CD8-positive, alpha-beta memory T cell (primary cell): ENCODE measurements at regions not wholly inside any gene's neighbourhood (a gene's known extent, or its start where the extent isn't known, plus 50 kb on each side); places are given as distances from the start of the nearest gene placed in this dataset.

ENCODE experiments used
- CTCF ChIA-PET: fragments of 350-600 bp; sonication (Branson Sonifier 250); formaldehyde crosslinking; loops from one replicate; lab custom pipeline; 2021; ENCODE audit warnings: antibody characterized with exemption; lab: Charles Lee
- POLR2A ChIA-PET: fragments of 350-600 bp; sonication (Branson Sonifier 250); formaldehyde crosslinking; loops from one replicate; lab custom pipeline; 2021; ENCODE audit warnings: antibody characterized with exemption; lab: Charles Lee
- DNase-seq, 5 donors: peaks; one replicate each; pipeline versions ENCODE4 v3.0.0 to v3.0.0-alpha.2; 2020 to 2022; ENCODE audit warnings: mixed read lengths in 1 of 5
- H3K27ac ChIP-seq: one replicate; pipeline ENCODE4 v1.7.0; 2013; ENCODE audit warnings: low read depth, mild to moderate bottlenecking, low read length, moderate library complexity
- H3K27me3 ChIP-seq: 2 replicates; pipeline ENCODE4 v1.7.0; 2013; ENCODE audit warnings: low read length, mild to moderate bottlenecking; ENCODE audit not compliant: insufficient read depth, poor library complexity, severe bottlenecking
- H3K36me3 ChIP-seq: 2 replicates; pipeline ENCODE4 v1.7.0; 2013; ENCODE audit warnings: mild to moderate bottlenecking, low read length, moderate library complexity; ENCODE audit not compliant: insufficient read depth
- H3K4me1 ChIP-seq: 2 replicates; pipeline ENCODE4 v1.7.0; 2013; ENCODE audit warnings: mild to moderate bottlenecking, low read length, moderate library complexity; ENCODE audit not compliant: insufficient read depth
- H3K4me3 ChIP-seq: 2 replicates; pipeline ENCODE4 v1.7.0; 2013; ENCODE audit warnings: mild to moderate bottlenecking, low read length
- H3K9me3 ChIP-seq: 2 replicates; pipeline ENCODE4 v1.7.0; 2013; ENCODE audit warnings: mild to moderate bottlenecking, low read length
- H3K27ac Mint-ChIP-seq, 8 donors: one replicate each; pipeline ENCODE4 v1.8.0; 2020 to 2021; ENCODE audit warnings: mixed read lengths in 8 of 8, mild to moderate bottlenecking in 6 of 8, inconsistent platforms in 3 of 8, moderate library complexity in 3 of 8
- H3K27me3 Mint-ChIP-seq, 2 donors: one replicate each; pipeline ENCODE4 v1.8.0; 2020 to 2021; ENCODE audit warnings: mixed read lengths in 2 of 2, mild to moderate bottlenecking in 1 of 2, moderate library complexity in 1 of 2
- H3K36me3 Mint-ChIP-seq, 3 donors: one replicate each; pipeline ENCODE4 v1.8.0; 2020 to 2021; ENCODE audit warnings: mixed read lengths in 3 of 3, inconsistent platforms in 1 of 3, mild to moderate bottlenecking in 1 of 3
- H3K4me1 Mint-ChIP-seq, 3 donors: one replicate each; pipeline ENCODE4 v1.8.0; 2020 to 2021; ENCODE audit warnings: mixed read lengths in 3 of 3, inconsistent platforms in 1 of 3, mild to moderate bottlenecking in 1 of 3
- H3K4me3 Mint-ChIP-seq, 7 donors: one replicate each; pipeline ENCODE4 v1.8.0; 2020 to 2021; ENCODE audit warnings: mixed read lengths in 7 of 7, mild to moderate bottlenecking in 6 of 7, moderate library complexity in 4 of 7, inconsistent platforms in 2 of 7
- H3K9me3 Mint-ChIP-seq, 5 donors: one replicate each; pipeline ENCODE4 v1.8.0; 2020 to 2022; ENCODE audit warnings: mixed read lengths in 5 of 5, mild to moderate bottlenecking in 3 of 5, moderate library complexity in 2 of 5, inconsistent platforms in 1 of 5

DNA sequence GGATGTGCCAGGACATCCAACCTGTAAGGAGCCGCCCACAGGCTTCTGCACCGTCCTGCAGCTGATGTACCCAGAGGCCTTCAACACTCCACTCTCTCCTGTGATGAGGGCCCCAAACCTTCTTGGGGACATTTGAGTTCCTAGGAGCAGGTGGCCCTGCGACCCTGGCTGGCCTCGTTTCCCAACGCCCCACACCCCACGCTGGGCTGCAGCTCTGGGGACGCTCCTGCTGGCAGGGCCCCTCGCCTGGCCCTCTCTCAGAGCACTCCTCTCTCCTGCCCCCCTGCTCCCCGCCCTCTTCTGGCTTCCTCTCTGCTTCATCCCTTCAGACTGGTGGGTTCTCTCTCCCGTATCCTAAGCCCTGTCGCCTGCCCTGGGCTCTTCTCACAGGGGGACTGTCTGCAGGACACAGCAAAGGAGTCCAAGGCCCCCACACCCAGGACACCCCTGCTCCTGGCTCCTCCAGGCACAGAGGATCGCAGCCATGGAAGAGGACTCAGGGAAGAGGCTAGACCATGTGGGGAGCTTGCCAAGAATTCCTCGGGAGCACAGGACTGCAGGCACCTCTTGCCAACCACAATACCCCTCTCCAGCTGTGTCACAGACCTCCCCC, 541.4 kb downstream of the TCERG1L start:
- CTCF ChIA-PET: no interaction called here

DNA sequence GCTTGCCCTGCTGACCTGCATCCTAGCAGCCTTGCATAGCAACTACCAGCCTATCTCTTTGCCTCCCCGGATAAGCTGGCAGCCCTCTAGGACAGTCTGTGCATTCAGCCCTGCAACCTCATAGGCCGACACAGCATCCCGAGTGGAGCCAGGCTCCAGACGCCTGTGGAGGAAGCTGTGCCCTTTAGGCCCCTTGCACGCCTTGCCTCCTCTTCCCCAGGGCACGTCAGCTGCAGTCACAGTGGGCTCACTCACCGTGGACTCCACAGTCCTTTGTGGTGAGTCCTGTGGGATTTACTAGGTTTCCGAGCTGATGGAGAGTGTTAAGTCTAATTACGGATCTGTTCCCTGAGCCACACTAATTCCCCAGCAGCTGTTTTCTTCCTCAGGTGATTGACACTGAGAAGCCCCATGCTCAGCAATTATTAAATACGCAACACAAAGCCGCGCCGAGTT, 540.0 kb downstream of the TCERG1L start:
- H3K4me1 Mint-ChIP-seq: no peaks in the 10 kb centered on the region
- CTCF ChIA-PET: no interaction called here
- H3K27ac Mint-ChIP-seq: no peak overlapping the region
- peaks cover 0 to 4% (median 0%) of the 10 kb centered on the region in 3 donors for H3K36me3 Mint-ChIP-seq
- no peaks in the 10 kb centered on the region for H3K9me3 ChIP-seq
- H3K27me3 Mint-ChIP-seq: peaks cover 0 to 5% of the 10 kb centered on the region in 2 donors
- no peak overlapping the region for H3K27ac ChIP-seq
- no peak overlapping the region for H3K4me3 Mint-ChIP-seq
- H3K27me3 ChIP-seq: no peaks in the 10 kb centered on the region
- no peak for DNase-seq
- H3K36me3 ChIP-seq: no peaks in the 10 kb centered on the region
- H3K4me1 ChIP-seq: no peaks in the 10 kb centered on the region
- no peak overlapping the region for H3K4me3 ChIP-seq
- POLR2A ChIA-PET: no interaction called here
- H3K9me3 Mint-ChIP-seq: peaks cover 0 to 17% (median 12%) of the 10 kb centered on the region in 5 donors

More for the DNA sequence above, 541.4 kb downstream of the TCERG1L start:
- H3K36me3 Mint-ChIP-seq: peaks cover 0 to 4% (median 0%) of the 10 kb centered on the region in 3 donors
- Histone ChIP-seq H3K27me3 (no peaks in the 10 kb centered on the region), H3K36me3 (no peaks in the 10 kb centered on the region), H3K27ac (no peak overlapping the region), H3K9me3 (no peaks in the 10 kb centered on the region), H3K4me3 (no peak overlapping the region), H3K4me1 (no peaks in the 10 kb centered on the region)
- no peak for DNase-seq
- POLR2A ChIA-PET: no interaction called here
- H3K27me3 Mint-ChIP-seq: peaks cover 0 to 5% of the 10 kb centered on the region in 2 donors
- peaks cover 0 to 20% (median 15%) of the 10 kb centered on the region in 5 donors for H3K9me3 Mint-ChIP-seq
- no peak overlapping the region for H3K4me3 Mint-ChIP-seq
- no peaks in the 10 kb centered on the region for H3K4me1 Mint-ChIP-seq
- H3K27ac Mint-ChIP-seq: no peak overlapping the region

DNA sequence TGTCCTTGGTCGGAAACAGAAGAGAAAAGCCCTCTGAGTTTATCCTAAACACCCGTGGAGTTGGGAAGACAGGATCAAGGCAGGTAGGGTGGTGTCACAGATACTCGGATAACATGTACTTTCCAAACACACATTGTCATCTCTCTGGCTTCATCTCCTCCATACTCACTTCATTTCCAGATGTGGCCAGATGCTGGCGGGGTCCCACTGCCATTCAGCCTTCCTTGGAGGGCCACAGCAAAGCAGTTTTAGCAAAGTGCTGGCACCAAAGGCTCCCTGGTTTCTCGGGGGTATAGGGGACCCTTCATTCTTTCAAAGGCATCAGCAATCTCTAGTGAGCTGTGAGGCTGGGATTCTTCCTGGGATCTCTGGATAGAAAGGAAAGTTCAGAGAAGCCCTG, 539.5 kb downstream of the TCERG1L start:
- Mint-ChIP-seq H3K27me3 (peaks cover 0 to 5% of the 10 kb centered on the region in 2 donors), H3K27ac (peak overlapping the region in 1 of 8 donors; percentile 17), H3K4me3 (no peak overlapping the region), H3K4me1 (no peaks in the 10 kb centered on the region), H3K9me3 (peaks cover 0 to 17% (median 9%) of the 10 kb centered on the region in 5 donors), H3K36me3 (peaks cover 0 to 4% (median 0%) of the 10 kb centered on the region in 3 donors)
- H3K36me3 ChIP-seq: no peaks in the 10 kb centered on the region
- DNase-seq: peak in 1 of 5 donors; percentile 21
- no peaks in the 10 kb centered on the region for H3K9me3 ChIP-seq
- ChIA-PET CTCF (no interaction called here), POLR2A (no interaction called here)
- no peaks in the 10 kb centered on the region for H3K4me1 ChIP-seq
- no peaks in the 10 kb centered on the region for H3K27me3 ChIP-seq
- no peak overlapping the region for H3K27ac ChIP-seq
- no peak overlapping the region for H3K4me3 ChIP-seq

DNA sequence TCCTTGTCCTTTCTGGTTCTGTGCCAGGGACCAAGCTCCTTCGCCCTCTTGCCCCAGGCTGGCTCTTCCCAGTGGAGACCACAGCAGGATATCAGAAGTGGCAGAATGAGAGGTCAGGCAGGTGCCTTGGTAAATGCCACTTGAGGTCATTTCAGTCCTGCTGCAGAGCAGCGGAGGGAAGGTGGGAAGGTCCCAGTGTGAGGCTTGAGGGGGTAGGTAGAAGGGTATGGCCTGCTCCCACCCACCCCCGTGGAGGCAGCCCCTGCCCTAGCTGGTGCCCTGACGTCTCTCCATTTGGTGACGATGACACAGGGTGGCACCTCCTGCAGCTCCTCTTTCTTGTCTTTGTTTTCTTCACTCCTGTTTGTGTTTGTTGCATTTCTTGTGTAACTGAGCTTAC, 538.8 kb downstream of the TCERG1L start:
- ChIA-PET POLR2A (no interaction called here), CTCF (no interaction called here)
- H3K27me3 ChIP-seq: no peaks in the 10 kb centered on the region
- Mint-ChIP-seq H3K36me3 (peaks cover 0 to 4% (median 0%) of the 10 kb centered on the region in 3 donors), H3K4me3 (no peak overlapping the region), H3K4me1 (no peaks in the 10 kb centered on the region), H3K27ac (no peak overlapping the region), H3K9me3 (peaks cover 0 to 17% (median 9%) of the 10 kb centered on the region in 5 donors), H3K27me3 (peaks cover 0 to 5% of the 10 kb centered on the region in 2 donors)
- no peaks in the 10 kb centered on the region for H3K9me3 ChIP-seq
- H3K4me3 ChIP-seq: no peak overlapping the region
- H3K36me3 ChIP-seq: no peaks in the 10 kb centered on the region
- H3K4me1 ChIP-seq: no peaks in the 10 kb centered on the region
- H3K27ac ChIP-seq: no peak overlapping the region
- peak in 1 of 5 donors; percentile 17 for DNase-seq

DNA sequence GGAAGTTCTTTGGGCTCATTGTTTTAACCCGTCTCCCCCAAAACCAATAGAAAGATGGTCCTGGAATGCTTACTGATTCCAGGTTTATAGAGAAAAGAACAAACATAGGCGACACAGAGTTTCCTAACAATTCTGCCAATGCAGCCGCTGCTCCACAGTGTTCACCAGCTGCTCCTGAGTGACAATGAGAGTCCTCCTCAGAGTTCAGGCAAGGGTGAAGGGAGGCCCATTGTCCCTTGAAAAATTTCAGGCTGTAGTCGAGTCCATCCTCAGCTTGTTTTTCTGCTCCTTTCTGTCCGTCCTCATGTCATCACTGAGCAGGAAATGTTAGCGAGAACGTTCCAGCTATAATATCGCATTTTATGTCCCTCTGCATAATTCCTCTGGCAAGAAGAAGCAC, 537.6 kb downstream of the TCERG1L start:
- DNase-seq: no peak
- Mint-ChIP-seq H3K36me3 (peaks cover 0 to 4% (median 0%) of the 10 kb centered on the region in 3 donors), H3K9me3 (peaks cover 0 to 7% (median 3%) of the 10 kb centered on the region in 5 donors), H3K27me3 (peaks cover 1 to 5% of the 10 kb centered on the region in 2 donors), H3K4me1 (no peaks in the 10 kb centered on the region), H3K27ac (no peak overlapping the region), H3K4me3 (no peak overlapping the region)
- no peaks in the 10 kb centered on the region for H3K36me3 ChIP-seq
- H3K4me3 ChIP-seq: no peak overlapping the region
- no peaks in the 10 kb centered on the region for H3K9me3 ChIP-seq
- ChIA-PET CTCF (no interaction called here), POLR2A (no interaction called here)
- no peaks in the 10 kb centered on the region for H3K4me1 ChIP-seq
- H3K27ac ChIP-seq: no peak overlapping the region
- H3K27me3 ChIP-seq: no peaks in the 10 kb centered on the region

DNA sequence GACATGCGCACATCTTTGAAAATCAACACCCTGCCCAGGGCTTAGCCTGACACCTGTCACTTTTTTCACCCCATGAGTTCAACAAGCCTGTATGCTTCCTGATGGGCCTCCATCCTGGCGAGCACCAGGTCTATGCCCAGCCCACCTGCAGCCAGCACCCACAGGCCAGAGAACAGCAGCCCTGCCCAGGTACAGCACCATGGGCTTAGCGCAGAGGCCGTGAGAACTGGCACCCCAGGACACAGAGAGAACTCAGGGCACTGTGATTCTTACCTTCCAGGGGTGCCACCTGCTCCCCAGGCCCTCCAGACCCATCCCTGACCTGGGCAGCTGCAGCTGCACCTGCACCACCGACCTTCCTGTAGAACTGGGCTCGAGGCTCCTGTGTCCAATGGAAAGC, 536.6 kb downstream of the TCERG1L start:
- Mint-ChIP-seq H3K4me1 (no peaks in the 10 kb centered on the region), H3K4me3 (no peak overlapping the region), H3K27me3 (peaks cover 1 to 5% of the 10 kb centered on the region in 2 donors), H3K9me3 (peaks cover 0 to 4% (median under 1%) of the 10 kb centered on the region in 5 donors), H3K36me3 (no peaks in the 10 kb centered on the region), H3K27ac (no peak overlapping the region)
- H3K4me3 ChIP-seq: no peak overlapping the region
- ChIA-PET CTCF (no interaction called here), POLR2A (no interaction called here)
- H3K27ac ChIP-seq: no peak overlapping the region
- H3K36me3 ChIP-seq: no peaks in the 10 kb centered on the region
- no peaks in the 10 kb centered on the region for H3K4me1 ChIP-seq
- H3K9me3 ChIP-seq: no peaks in the 10 kb centered on the region
- no peak for DNase-seq
- H3K27me3 ChIP-seq: no peaks in the 10 kb centered on the region

DNA sequence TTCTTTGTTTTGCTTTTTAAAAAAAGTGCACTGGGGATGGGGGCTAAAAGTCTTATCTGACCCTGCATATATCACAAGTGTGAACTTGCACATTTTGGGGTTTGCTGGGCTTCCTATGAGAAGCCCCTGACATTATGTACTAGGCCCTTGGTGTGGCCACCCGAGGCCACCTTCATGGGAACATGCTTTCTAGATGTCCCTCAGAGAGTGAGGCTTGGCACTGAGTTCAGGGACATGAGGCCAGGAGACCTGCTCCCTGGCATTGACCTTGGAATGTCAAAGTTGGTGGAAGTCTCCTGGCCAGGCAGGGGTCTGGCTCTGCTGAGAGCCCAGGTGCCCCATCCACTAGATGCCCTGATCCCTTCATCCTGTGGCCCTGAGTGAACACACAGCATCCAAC, 536.2 kb downstream of the TCERG1L start:
- H3K4me3 Mint-ChIP-seq: no peak overlapping the region
- Histone ChIP-seq H3K27ac (no peak overlapping the region), H3K27me3 (no peaks in the 10 kb centered on the region), H3K36me3 (no peaks in the 10 kb centered on the region), H3K4me3 (no peak overlapping the region), H3K4me1 (no peaks in the 10 kb centered on the region), H3K9me3 (no peaks in the 10 kb centered on the region)
- H3K4me1 Mint-ChIP-seq: no peaks in the 10 kb centered on the region
- H3K27me3 Mint-ChIP-seq: peaks cover 1 to 5% of the 10 kb centered on the region in 2 donors
- no peak overlapping the region for H3K27ac Mint-ChIP-seq
- ChIA-PET CTCF (no interaction called here), POLR2A (no interaction called here)
- DNase-seq: peak in 1 of 5 donors; percentile 11
- peaks cover 0 to 3% (median 0%) of the 10 kb centered on the region in 5 donors for H3K9me3 Mint-ChIP-seq
- H3K36me3 Mint-ChIP-seq: no peaks in the 10 kb centered on the region

DNA sequence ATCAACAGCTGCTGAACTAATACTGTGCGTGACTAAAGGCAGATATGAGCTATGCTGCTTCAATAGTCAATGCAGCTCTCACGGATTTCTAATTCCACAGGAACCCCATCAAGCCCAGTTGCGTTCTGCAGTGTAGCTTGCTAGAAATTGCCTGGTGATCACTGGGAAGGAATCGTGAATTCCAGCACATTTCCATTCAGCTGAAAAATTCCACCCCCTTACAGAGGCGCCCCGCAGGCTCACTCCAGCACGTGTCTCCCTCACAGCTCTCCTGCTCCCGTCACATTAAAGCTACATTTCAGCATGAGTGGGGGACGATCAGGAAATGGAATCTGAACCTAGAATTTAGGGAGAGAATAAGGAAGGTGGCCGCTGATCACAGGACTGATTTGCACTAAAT, 534.8 kb downstream of the TCERG1L start:
- Mint-ChIP-seq H3K27me3 (peaks cover 1 to 5% of the 10 kb centered on the region in 2 donors), H3K4me3 (no peak overlapping the region), H3K36me3 (no peaks in the 10 kb centered on the region), H3K9me3 (peaks cover 0 to 1% (median 0%) of the 10 kb centered on the region in 5 donors), H3K27ac (no peak overlapping the region), H3K4me1 (no peaks in the 10 kb centered on the region)
- no peaks in the 10 kb centered on the region for H3K27me3 ChIP-seq
- no peak for DNase-seq
- CTCF ChIA-PET: no interaction called here
- no peaks in the 10 kb centered on the region for H3K36me3 ChIP-seq
- H3K27ac ChIP-seq: no peak overlapping the region
- POLR2A ChIA-PET: no interaction called here
- no peak overlapping the region for H3K4me3 ChIP-seq
- no peaks in the 10 kb centered on the region for H3K4me1 ChIP-seq
- no peaks in the 10 kb centered on the region for H3K9me3 ChIP-seq
